GM12878 (cell line): ENCODE measurements at regions not wholly inside any gene's neighbourhood (a gene's known extent, or its start where the extent isn't known, plus 50 kb on each side); places are given as distances from the start of the nearest gene placed in this dataset.

Source experiments
- ATAC-seq: fragments of 200-7000 bp; cut with Tn5 transposase; 3 replicates; pipeline ENCODE4 v1.9.1; 2020; ENCODE audit warnings: mild to moderate bottlenecking, moderate library complexity
- BruUV-seq: library from RNA; stranded (reverse); fragments of 400-500 nt; replicated peaks from 2 replicates; lab custom pipeline; 2021; lab: Mats Ljungman, UMichigan
- CTCF ChIA-PET: fragments of 300-600 bp; sonication (Branson Sonifier 250); formaldehyde crosslinking; extraction: SDS; loops from one replicate; lab custom pipeline; 2021; ENCODE audit warnings: inconsistent platforms; lab: Yijun Ruan, JAX
- POLR2A ChIA-PET: fragments of 350-600 bp; formaldehyde crosslinking; extraction: SDS; loops from one replicate; lab custom pipeline; 2021; ENCODE audit warnings: inconsistent platforms; lab: Charles Lee
- RAD21 ChIA-PET: fragments of 300-600 bp; sonication (Branson Sonifier 250); formaldehyde crosslinking; loops from one replicate; lab custom pipeline; 2023; ENCODE audit warnings: antibody characterized with exemption; ENCODE audit not compliant: unreplicated experiment; lab: Charles Lee
- SMC1A ChIA-PET: fragments of 300-600 bp; sonication (Branson Sonifier 250); formaldehyde crosslinking; loops from one replicate; lab custom pipeline; 2023; ENCODE audit not compliant: unreplicated experiment, uncharacterized antibody; lab: Charles Lee
- DNase-seq: peaks from one replicate; pipeline ENCODE4 v3.0.0-alpha.2; 2011; ENCODE audit warnings: low read depth, low spot score
- FAIRE-seq: peaks from 3 replicates; lab custom pipeline; 2011; peaks lifted over from hg19 to GRCh38; lab: Jason Lieb, UNC
- H2AFZ ChIP-seq: 2 replicates; pipeline ENCODE4 v1.6.0; 2011; ENCODE audit warnings: low read depth, low read length, control low read depth; ENCODE audit not compliant: control insufficient read depth
- H3K27ac ChIP-seq: 2 replicates; pipeline ENCODE4 v1.5.1; 2011; ENCODE audit warnings: control low read depth; ENCODE audit not compliant: control insufficient read depth, insufficient read depth
- H3K27me3 ChIP-seq, 2 experiments: replicated peaks in 1 of 2; 2 replicates each; pipeline versions ENCODE4 v1.6.0 to v1.6.1; 2011; ENCODE audit warnings: low read length in 1 of 2; ENCODE audit not compliant: control insufficient read depth in 2 of 2, insufficient read depth in 2 of 2
- H3K36me3 ChIP-seq, 2 experiments: 2 replicates each; pipeline ENCODE4 v1.5.1; 2011; ENCODE audit warnings: low read length in 1 of 2; ENCODE audit not compliant: control insufficient read depth in 2 of 2, insufficient read depth in 2 of 2
- H3K4me1 ChIP-seq: 2 replicates; pipeline ENCODE4 v1.6.1; 2011; ENCODE audit warnings: mild to moderate bottlenecking, low read length, moderate library complexity, mixed read lengths; ENCODE audit not compliant: control insufficient read depth, insufficient read depth
- H3K4me2 ChIP-seq: 2 replicates; pipeline ENCODE4 v1.6.0; 2011; ENCODE audit warnings: control low read depth; ENCODE audit not compliant: control insufficient read depth, insufficient read depth
- H3K4me3 ChIP-seq: fragments of 200-600 bp; sonication (generic); 2 replicates; pipeline ENCODE4 v1.5.1; 2016
- H3K79me2 ChIP-seq: 2 replicates; pipeline ENCODE4 v1.6.0; 2011; ENCODE audit warnings: low read length; ENCODE audit not compliant: control insufficient read depth, insufficient read depth
- H3K9ac ChIP-seq: 2 replicates; pipeline ENCODE4 v1.8.0; 2011; ENCODE audit warnings: low read length, control low read depth, mixed read lengths; ENCODE audit not compliant: control insufficient read depth, insufficient read depth
- H3K9me3 ChIP-seq: replicated peaks from 3 replicates; pipeline ENCODE4 v1.5.1; 2011; ENCODE audit warnings: mild to moderate bottlenecking, low read length; ENCODE audit not compliant: control insufficient read depth, insufficient read depth
- H4K20me1 ChIP-seq: 2 replicates; pipeline ENCODE4 v1.6.0; 2011; ENCODE audit not compliant: control insufficient read depth, insufficient read depth
- ASH2L ChIP-seq: fragments of 300-600, 200-600 bp; sonication (generic); IDR thresholded peaks from 2 replicates; pipeline ENCODE4 v1.6.1; 2017; ENCODE audit warnings: low read depth, mild to moderate bottlenecking, borderline replicate concordance
- ATF7 ChIP-seq: fragments of 450-650 bp; IDR thresholded peaks from 2 replicates; pipeline ENCODE4 v1.6.1; 2016; ENCODE audit warnings: low read depth, mild to moderate bottlenecking
- BACH1 ChIP-seq: fragments of 450-650 bp; IDR thresholded peaks from 2 replicates; pipeline ENCODE4 v1.6.1; 2017; ENCODE audit warnings: mild to moderate bottlenecking, borderline replicate concordance
- BMI1 ChIP-seq: fragments of 450-650 bp; IDR thresholded peaks from 2 replicates; pipeline ENCODE4 v1.6.1; 2016; ENCODE audit warnings: mild to moderate bottlenecking, moderate library complexity, borderline replicate concordance
- CUX1 ChIP-seq: IDR thresholded peaks from 2 replicates; pipeline ENCODE4 v1.6.1; 2012; ENCODE audit warnings: improper control_type of control experiment, low read depth, low read length; ENCODE audit not compliant: insufficient replicate concordance
- ELK1 ChIP-seq: IDR thresholded peaks from 2 replicates; pipeline ENCODE4 v1.6.1; 2012; ENCODE audit warnings: low read depth, low read length, improper control_type of control experiment
- MAX ChIP-seq: IDR thresholded peaks from 2 replicates; pipeline ENCODE4 v1.6.1; 2012; ENCODE audit warnings: low read depth, low read length, improper control_type of control experiment
- NRF1 ChIP-seq: conservative IDR thresholded peaks from 2 replicates; pipeline ENCODE4 v1.6.1; 2011; ENCODE audit warnings: mild to moderate bottlenecking, low read depth, low read length, improper control_type of control experiment
- SRF ChIP-seq, 2 experiments: IDR thresholded peaks; 2 replicates each; pipeline ENCODE4 v1.6.1; 2011; ENCODE audit warnings: low read depth in 2 of 2, low read length in 2 of 2, mild to moderate bottlenecking in 1 of 2, moderate library complexity in 1 of 2
- TARDBP ChIP-seq: IDR thresholded peaks from 2 replicates; pipeline ENCODE4 v1.6.1; 2016; ENCODE audit warnings: borderline replicate concordance
- ZBED1 ChIP-seq: IDR thresholded peaks from 2 replicates; pipeline ENCODE4 v1.6.1; 2016; ENCODE audit warnings: borderline replicate concordance
- WGBS: methylation state at CpG from one replicate; pipeline ENCODE4 v1.1.6; 2016; ENCODE audit warnings: low lambda C conversion rate; ENCODE audit not compliant: insufficient replicate concordance, insufficient coverage; ENCODE audit errors: missing lambda C conversion rate; 5-methylcytosine and 5-hydroxymethylcytosine counted together
- in situ Hi-C: fragments of 300-500 bp; cut with MboI; formaldehyde crosslinking; loops from 9 replicates; pipeline ENCODE4 v1.14.3; 2018; ENCODE audit warnings: mixed read lengths
- intact Hi-C: fragments of 100-400 bp; cut with micrococcal nuclease; formaldehyde crosslinking; loops from one replicate; pipeline ENCODE4 v1.14.2; 2022; ENCODE audit not compliant: unreplicated experiment

- DNase-seq (no peak), FAIRE-seq (no peak)
- Histone ChIP-seq H3K79me2 (no peaks in the 10 kb centered on the region), H3K27me3 (no peaks in the 10 kb centered on the region; a peak in 1 of 4 replicates), H3K36me3 (no peaks in the 10 kb centered on the region), H3K9me3 (no peaks in the 10 kb centered on the region), H2AFZ (no peak overlapping the region)
- no TSS peak for BruUV-seq
- SMC1A ChIA-PET = no interaction called here
- in situ Hi-C loops = no loop called here
- TF ChIP-seq CUX1 = no peak
- TF ChIP-seq, all 136 proteins: peak for 0
- Histone ChIP-seq H3K27ac (no peak overlapping the region), H4K20me1 (no peaks in the 10 kb centered on the region), H3K4me1 (no peaks in the 10 kb centered on the region), H3K4me2 (no peak overlapping the region), H3K9ac (no peak overlapping the region), H3K4me3 (no peak overlapping the region)
- ChIA-PET CTCF (no interaction called here), POLR2A (no interaction called here), RAD21 (no interaction called here)
- no peak for ATAC-seq
- intact Hi-C loops = no loop called here
- 0% methylated on average over 1 of the region's 1 CpG for WGBS
These were observed 647.8 kb upstream of the CCDC54 start for GRCh38 chr3:106729481-106729880.

- Histone ChIP-seq H4K20me1 (no peaks in the 10 kb centered on the region), H3K4me1 (no peaks in the 10 kb centered on the region), H3K36me3 (no peaks in the 10 kb centered on the region), H3K27me3 (no peaks in the 10 kb centered on the region; a peak in 1 of 4 replicates), H3K27ac (no peak overlapping the region), H3K79me2 (no peaks in the 10 kb centered on the region), H3K4me3 (no peak overlapping the region), H3K9me3 (no peaks in the 10 kb centered on the region), H3K9ac (no peak overlapping the region), H3K4me2 (no peak overlapping the region), H2AFZ (no peak overlapping the region)
- in situ Hi-C loops = no loop called here
- ChIA-PET SMC1A (interaction anchor here (0.9 kb wide), 2 partner anchors 14 to 27 kb away, joined by 3 to 4 read pairs; no protein-coding TSS in a partner anchor), RAD21 (no interaction called here), CTCF (interaction anchor here (0.5 kb wide), 1 partner anchor 335 kb away, joined by 3 read pairs; no protein-coding TSS in a partner anchor), POLR2A (no interaction called here)
- ATAC-seq = no peak
- no peak for FAIRE-seq
- BruUV-seq = no TSS peak
- intact Hi-C loops = no loop called here
- WGBS = 44% methylated on average over 2 of the region's 2 CpGs
- no peak for DNase-seq
- TF ChIP-seq BMI1 = no peak
- no peak for TF ChIP-seq ASH2L
- TF ChIP-seq BACH1 = no peak
- TF ChIP-seq MAX = no peak
- no peak for TF ChIP-seq ZBED1
- TF ChIP-seq SRF (IDR thresholded peaks at IDR 0.05; ENCODE audit: low read depth in 2 of 2, low read length in 2 of 2) = no peak
- no peak for TF ChIP-seq NRF1
- TF ChIP-seq TARDBP = no peak
- no peak for TF ChIP-seq ELK1
- TF ChIP-seq ATF7 = no peak
These were observed 646.0 kb upstream of the CCDC54 start for GRCh38 chr3:106731230-106731629.
